GM19238 (cell line): ENCODE measurements at regions not wholly inside any gene's neighbourhood (a gene's known extent, or its start where the extent isn't known, plus 50 kb on each side); places are given as distances from the start of the nearest gene placed in this dataset.

Experiments used
- DNase-seq: peaks from one replicate; pipeline ENCODE4 v3.0.0; 2011; ENCODE audit warnings: low spot score; ENCODE audit not compliant: insufficient read length

DNA sequence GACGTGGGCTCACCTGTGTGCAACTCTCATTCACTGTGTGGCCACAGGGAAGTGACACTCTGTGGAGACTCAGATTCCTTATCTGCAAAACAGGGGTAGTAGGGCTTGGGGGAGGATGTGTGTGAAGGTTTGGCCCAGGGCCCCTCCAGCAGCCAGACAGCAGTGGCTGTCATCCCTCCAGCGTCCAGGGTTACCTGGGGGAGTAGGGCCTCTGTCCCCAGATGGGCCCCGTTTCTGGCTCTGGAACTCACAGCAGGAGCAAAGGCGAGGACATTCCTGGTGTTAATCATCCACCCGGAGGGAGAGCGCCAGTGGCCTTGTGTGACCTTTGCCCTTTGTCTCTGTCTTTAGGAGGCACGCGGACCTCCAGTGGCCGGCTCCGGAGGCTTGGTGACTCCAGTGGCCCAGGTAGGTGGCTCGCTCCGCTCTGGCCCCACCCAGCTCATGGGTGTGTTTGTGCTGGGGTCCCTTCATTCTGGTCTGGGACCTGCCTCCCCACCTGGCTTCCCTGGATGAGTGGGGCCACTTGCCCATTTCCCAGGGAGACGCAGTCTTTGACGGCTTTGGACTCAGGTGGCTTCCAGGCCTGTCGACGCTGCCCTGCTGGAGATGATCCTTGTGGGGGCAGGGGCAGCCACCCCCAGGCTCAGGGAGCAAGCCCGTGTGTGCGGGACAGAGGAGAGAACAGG lies 166.2 kb downstream of the SEC14L1 start:
- DNase-seq = no peak

DNA sequence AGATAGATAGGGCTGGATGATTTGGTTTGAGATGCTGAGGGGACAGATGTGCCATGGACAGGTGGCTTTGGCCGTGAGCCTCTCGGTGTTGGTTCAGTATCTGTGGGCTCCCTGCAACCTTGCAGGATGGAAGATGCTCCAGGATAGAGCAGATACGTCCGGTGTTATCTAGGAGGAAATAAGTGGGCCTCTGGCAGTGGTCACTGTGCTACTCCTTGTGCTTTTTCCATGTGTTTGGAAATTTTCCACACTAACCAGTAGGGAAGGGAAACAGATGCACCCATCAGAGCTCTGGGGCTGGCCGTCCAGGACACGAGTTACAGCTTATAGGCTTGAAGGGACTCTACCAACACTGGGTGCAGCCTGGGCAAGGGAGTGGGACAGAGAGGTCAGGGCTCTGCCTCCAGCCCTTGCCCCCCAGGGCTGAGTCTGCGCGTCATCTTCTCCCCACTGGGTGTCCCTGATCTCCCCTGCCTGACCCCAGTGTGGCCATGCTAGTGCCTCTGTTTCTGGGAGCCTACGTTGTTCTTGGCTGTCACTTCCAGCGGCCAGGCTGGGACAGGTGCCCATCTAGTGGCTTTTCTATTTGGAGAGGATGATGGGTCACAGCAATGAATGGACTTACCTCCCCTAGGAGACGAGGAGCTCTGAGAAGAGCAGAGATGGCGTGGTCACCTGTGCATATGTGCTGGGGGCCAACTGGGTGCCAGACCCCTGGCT lies 166.9 kb downstream of the SEC14L1 start:
- no peak for DNase-seq

- no peak for DNase-seq
Measured at GRCh38 chr17:77308861-77309726, 168.3 kb downstream of the SEC14L1 start.

- no peak for DNase-seq
Measured at GRCh38 chr17:77310336-77310735, 169.6 kb downstream of the SEC14L1 start.

GRCh38 chr17:77311371-77311981 lies 170.7 kb downstream of the SEC14L1 start:
- DNase-seq = no peak

GRCh38 chr17:77312061-77312701 lies 171.4 kb downstream of the SEC14L1 start:
- DNase-seq = no peak

- DNase-seq = no peak
Measured at GRCh38 chr17:77312786-77313599, 172.2 kb downstream of the SEC14L1 start.

DNA sequence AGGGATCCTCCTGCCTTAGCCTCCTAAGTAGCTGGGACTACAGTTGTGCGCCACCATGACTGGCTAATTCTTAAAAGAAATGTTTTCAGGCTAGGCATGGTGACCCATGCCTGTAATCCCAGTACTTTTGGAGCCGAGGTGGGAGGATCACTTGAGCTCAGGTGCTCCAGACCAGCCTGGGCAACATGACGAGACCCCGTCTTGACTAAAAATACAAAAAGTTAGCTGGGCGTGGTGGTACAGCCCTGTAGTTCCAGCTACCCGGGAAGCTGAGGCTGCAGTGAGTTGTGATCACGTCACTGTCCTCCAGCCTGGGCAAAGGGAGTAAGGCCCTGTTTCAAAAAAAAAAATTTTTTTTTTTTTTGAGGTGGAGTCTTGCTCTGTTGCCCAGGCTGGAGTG lies 173.1 kb downstream of the SEC14L1 start:
- DNase-seq = no peak

DNA sequence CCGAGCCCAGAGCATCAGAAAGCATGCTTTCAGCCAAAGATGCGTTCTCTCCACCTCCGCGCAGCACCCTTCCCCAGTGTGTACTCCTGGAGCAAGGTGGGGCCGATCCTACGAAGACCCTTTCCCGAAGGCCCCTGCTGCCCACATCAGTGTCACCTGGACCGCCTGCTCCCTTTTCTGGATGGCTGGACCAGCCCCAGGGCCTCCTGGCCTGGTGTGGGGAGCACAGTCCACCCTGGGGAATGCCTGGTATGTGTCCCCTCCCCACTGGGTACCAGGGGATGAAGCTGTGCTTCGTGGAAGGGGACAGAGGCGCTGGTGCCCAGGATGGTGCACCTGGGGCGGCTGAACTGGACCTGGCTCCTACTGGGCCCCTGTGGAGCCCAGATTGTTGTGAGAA lies 173.8 kb downstream of the SEC14L1 start:
- no peak for DNase-seq

DNA sequence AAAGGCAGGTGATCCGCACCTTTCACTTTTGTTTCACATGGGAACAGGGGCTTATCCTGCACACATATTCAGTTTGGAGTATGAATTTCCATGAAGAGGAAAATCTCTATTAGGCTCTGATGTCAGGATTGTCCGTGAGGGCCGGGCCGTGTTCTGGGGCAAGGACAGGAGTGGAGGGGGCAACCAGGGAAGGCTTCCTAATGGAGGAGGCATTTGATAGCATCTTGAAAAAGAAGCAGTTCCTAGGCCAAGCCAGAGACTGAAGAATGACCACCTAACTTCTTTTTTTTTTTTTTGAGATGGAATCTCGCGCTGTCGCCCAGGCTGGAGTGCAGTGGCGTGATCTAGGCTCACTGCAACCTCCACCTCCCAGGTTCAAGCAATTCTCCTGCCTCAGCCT lies 174.2 kb downstream of the SEC14L1 start:
- no peak for DNase-seq

GRCh38 chr17:77315551-77316190 lies 174.9 kb downstream of the SEC14L1 start:
- DNase-seq = no peak

- DNase-seq = no peak
Measured at GRCh38 chr17:77316191-77316641, 175.4 kb downstream of the SEC14L1 start.

- DNase-seq = no peak
Measured at GRCh38 chr17:77316651-77317050, 175.9 kb downstream of the SEC14L1 start.

GRCh38 chr17:77317091-77317750 lies 176.5 kb downstream of the SEC14L1 start:
- no peak for DNase-seq

DNA sequence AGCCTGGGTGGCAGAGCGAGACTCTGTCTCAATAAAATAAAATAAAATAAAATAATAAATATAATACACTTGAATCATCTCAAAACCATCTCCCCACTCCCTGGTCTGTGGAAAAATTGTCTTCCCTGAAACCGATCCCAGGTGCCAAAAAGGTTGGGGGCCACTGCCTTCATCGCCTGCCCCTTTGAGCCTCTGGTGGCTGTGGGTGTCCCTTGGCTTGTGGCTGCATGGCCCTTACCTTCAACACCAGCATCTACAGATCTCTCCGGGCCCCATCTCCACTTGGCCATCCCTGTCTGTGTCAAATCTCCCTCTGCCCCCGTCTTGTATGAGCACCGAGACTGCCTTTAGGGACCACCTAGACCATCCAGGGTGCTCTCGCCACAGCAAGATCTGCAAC lies 177.3 kb downstream of the SEC14L1 start:
- DNase-seq = no peak

DNA sequence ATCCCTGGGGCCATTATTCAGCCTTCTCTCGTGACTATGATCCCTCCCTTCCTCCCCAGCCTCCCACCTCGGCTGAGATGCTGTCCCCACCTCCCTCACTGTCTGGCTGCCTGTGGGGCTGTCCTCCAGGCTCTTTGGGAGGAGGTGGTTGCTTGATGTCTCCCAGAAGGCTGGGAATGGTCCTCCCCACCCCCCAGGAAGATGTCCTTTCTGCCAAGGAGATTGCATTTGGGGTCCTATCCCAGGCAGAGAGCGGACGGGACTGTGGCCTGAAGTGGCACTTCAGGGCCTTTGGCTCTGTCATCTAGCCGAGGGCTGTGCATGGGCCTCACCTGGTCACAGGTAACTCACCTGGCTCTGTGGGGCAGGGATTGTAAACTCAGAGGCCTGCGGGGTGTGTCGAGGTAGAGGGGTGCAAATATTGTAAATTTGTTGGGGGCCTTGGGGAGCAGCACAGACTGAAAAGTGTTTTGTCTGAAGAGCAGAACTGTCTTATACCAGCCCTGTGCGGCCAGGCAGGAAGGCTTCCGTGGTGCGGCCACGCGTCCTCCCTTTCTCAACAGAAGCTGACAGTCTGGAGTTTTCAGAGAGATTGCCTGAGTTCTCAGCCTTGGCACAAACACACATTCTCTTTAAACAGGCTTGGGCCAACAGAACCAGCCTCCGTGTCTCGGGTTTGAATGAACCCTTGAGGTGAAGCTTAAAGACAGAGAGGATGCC lies 177.9 kb downstream of the SEC14L1 start:
- DNase-seq = no peak

- peak; percentile 65 for DNase-seq
Measured at GRCh38 chr17:77319211-77320043, 178.7 kb downstream of the SEC14L1 start.

DNA sequence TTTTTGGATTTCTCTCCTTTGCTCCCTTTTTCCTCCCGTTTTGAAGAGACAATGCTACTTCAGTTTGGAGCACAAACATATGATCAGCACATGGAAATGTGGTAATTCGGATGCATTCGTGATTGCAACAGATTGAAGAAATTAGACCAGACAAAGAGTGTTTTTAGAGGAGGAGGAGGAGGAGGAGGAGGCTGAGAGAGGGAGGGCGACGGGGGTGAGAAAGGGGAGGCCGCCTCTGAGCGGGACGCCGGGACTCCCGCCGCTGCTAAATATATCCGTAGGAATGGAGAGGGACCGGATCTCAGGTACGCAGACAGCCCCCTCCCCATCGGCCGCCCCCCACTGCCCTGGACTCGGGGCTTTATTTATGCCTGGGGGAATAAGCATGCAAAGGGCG lies 179.3 kb downstream of the SEC14L1 start:
- no peak for DNase-seq
